ENCODE measurements at regions not wholly inside any gene's neighbourhood (a gene's known extent, or its start where the extent isn't known, plus 50 kb on each side); places are given as distances from the start of the nearest gene placed in this dataset.

DNA sequence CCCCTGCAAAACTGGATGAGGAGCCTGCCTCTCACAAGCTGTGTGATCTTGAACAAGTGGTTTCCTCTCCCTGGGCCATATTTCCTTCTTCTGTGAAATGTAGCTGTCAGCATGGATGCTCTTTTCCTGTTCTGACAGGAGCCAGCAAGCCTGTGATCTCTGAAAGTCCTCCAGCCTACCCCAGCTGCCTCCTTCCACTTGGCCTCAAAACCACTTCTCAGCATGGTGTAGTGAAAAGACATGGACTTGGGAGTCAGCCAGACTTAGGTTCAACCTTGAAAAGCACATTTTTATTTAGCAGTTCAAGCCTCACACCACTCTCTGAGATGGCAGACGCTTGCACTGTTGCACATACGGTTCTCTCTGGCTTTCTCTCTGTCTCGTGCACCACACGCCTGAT, 292.9 kb upstream of the DUSP10 start:
- peak overlapping the region; percentile 44 for H3K27ac ChIP-seq (ENCODE audit: low read length)
- H3K4me2 ChIP-seq (ENCODE audit: insufficient read depth, low read length) = peak overlapping the region; percentile 35; the same call in 1 of the 2 replicates
- no peaks in the 10 kb centered on the region for H3K9me3 ChIP-seq (ENCODE audit: insufficient read depth, low read length, severe bottlenecking)
- DNase-seq (peak; percentile 66), ATAC-seq (ENCODE audit: insufficient read depth, low read depth) (peak; percentile 94)
- H4K20me1 ChIP-seq (ENCODE audit: insufficient read depth, low read length) = no peaks in the 10 kb centered on the region
- H3K36me3 ChIP-seq (ENCODE audit: insufficient read depth, low read length) = no peaks in the 10 kb centered on the region
- no peak for TF ChIP-seq EZH2 (IDR thresholded peaks at IDR 0.05; ENCODE audit: borderline replicate concordance, low read depth, low read length, severe bottlenecking)
- TF ChIP-seq, protein P1, sequence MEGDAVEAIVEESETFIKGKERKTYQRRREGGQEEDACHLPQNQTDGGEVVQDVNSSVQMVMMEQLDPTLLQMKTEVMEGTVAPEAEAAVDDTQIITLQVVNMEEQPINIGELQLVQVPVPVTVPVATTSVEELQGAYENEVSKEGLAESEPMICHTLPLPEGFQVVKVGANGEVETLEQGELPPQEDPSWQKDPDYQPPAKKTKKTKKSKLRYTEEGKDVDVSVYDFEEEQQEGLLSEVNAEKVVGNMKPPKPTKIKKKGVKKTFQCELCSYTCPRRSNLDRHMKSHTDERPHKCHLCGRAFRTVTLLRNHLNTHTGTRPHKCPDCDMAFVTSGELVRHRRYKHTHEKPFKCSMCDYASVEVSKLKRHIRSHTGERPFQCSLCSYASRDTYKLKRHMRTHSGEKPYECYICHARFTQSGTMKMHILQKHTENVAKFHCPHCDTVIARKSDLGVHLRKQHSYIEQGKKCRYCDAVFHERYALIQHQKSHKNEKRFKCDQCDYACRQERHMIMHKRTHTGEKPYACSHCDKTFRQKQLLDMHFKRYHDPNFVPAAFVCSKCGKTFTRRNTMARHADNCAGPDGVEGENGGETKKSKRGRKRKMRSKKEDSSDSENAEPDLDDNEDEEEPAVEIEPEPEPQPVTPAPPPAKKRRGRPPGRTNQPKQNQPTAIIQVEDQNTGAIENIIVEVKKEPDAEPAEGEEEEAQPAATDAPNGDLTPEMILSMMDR (IDR thresholded peaks at IDR 0.05; ENCODE audit: borderline replicate concordance, extremely low read depth, low read length, poor library complexity, severe bottlenecking) = no peak
- H3K79me2 ChIP-seq (ENCODE audit: insufficient read depth, low read length) = no peaks in the 10 kb centered on the region
- H3K9ac ChIP-seq (ENCODE audit: low read depth, low read length) = no peak overlapping the region
- no peak overlapping the region for H3K4me3 ChIP-seq (ENCODE audit: low read depth in 1 of 2, low read length in 2 of 2)
- peak overlapping the region; percentile 34; the same call in 1 of the 2 replicates for H2AFZ ChIP-seq (ENCODE audit: low read depth, low read length)
- H3K27me3 ChIP-seq (ENCODE audit: insufficient read depth, low read length, poor library complexity) = no peaks in the 10 kb centered on the region
- peaks cover 15% of the 10 kb centered on the region for H3K4me1 ChIP-seq (ENCODE audit: insufficient read depth, low read length)

DNA sequence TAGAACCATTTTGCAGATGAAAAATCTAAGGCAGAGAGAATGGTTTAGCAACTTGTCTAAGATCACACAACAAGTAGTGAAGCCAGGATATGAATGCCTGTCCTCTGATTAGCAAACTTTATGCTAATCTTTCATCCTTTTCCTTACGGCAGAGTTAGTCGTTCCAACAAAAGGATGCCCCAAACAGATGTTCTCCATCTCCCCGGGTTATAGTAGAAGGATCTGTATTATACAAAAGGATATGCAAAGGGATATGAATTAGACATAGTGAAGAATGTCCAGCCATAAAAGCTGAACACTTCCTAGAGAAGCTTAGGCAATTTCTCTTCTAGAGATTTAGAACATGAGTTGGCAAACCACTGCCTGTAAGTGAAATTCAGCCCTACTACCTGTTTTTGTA, 291.6 kb upstream of the DUSP10 start:
- H4K20me1 ChIP-seq (ENCODE audit: insufficient read depth, low read length) = no peaks in the 10 kb centered on the region
- H2AFZ ChIP-seq (ENCODE audit: low read depth, low read length) = no peak overlapping the region
- H3K79me2 ChIP-seq (ENCODE audit: insufficient read depth, low read length) = no peaks in the 10 kb centered on the region
- H3K4me2 ChIP-seq (ENCODE audit: insufficient read depth, low read length) = no peak overlapping the region
- H3K9me3 ChIP-seq (ENCODE audit: insufficient read depth, low read length, severe bottlenecking) = no peaks in the 10 kb centered on the region
- no peak overlapping the region for H3K27ac ChIP-seq (ENCODE audit: low read length)
- TF ChIP-seq EZH2 (IDR thresholded peaks at IDR 0.05; ENCODE audit: borderline replicate concordance, low read depth, low read length, severe bottlenecking) = no peak
- TF ChIP-seq, protein P1 (IDR thresholded peaks at IDR 0.05; ENCODE audit: borderline replicate concordance, extremely low read depth, low read length, poor library complexity, severe bottlenecking) = no peak
- H3K27me3 ChIP-seq (ENCODE audit: insufficient read depth, low read length, poor library complexity) = no peaks in the 10 kb centered on the region
- H3K4me3 ChIP-seq (ENCODE audit: low read depth in 1 of 2, low read length in 2 of 2) = no peak overlapping the region
- DNase-seq = no peak
- H3K36me3 ChIP-seq (ENCODE audit: insufficient read depth, low read length) = no peaks in the 10 kb centered on the region
- ATAC-seq (ENCODE audit: insufficient read depth, low read depth) = no peak
- peaks cover 15% of the 10 kb centered on the region for H3K4me1 ChIP-seq (ENCODE audit: insufficient read depth, low read length)
- no peak overlapping the region for H3K9ac ChIP-seq (ENCODE audit: low read depth, low read length)

DNA sequence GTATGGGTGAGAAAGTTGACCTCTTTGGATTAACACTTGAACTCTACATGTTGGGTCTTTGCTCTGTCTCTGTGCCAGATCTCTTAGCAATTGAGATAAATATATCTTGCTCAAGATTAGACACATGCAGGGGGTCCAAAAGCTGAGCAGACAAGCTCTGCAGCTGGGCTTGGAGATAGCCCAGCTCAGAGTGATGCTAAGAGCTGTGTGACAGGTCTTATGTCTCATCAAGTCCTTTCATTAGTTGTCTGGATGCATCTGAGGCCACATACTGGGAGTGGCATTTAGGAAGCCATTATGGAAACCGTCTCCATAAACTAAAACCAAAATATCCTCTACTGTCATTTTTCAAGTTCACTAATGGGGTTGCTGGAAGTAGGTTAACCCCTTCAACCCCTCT, 289.4 kb upstream of the DUSP10 start:
- Histone ChIP-seq H4K20me1 (ENCODE audit: insufficient read depth, low read length) (no peaks in the 10 kb centered on the region), H3K9me3 (ENCODE audit: insufficient read depth, low read length, severe bottlenecking) (no peaks in the 10 kb centered on the region), H2AFZ (ENCODE audit: low read depth, low read length) (no peak overlapping the region), H3K4me2 (ENCODE audit: insufficient read depth, low read length) (no peak overlapping the region), H3K4me1 (ENCODE audit: insufficient read depth, low read length) (peaks cover 15% of the 10 kb centered on the region), H3K27me3 (ENCODE audit: insufficient read depth, low read length, poor library complexity) (no peaks in the 10 kb centered on the region), H3K79me2 (ENCODE audit: insufficient read depth, low read length) (no peaks in the 10 kb centered on the region), H3K4me3 (ENCODE audit: low read depth in 1 of 2, low read length in 2 of 2) (no peak overlapping the region), H3K9ac (ENCODE audit: low read depth, low read length) (no peak overlapping the region), H3K27ac (ENCODE audit: low read length) (no peak overlapping the region), H3K36me3 (ENCODE audit: insufficient read depth, low read length) (no peaks in the 10 kb centered on the region)
- DNase-seq = no peak
- no peak for ATAC-seq (ENCODE audit: insufficient read depth, low read depth)
- TF ChIP-seq, protein P1 (IDR thresholded peaks at IDR 0.05; ENCODE audit: borderline replicate concordance, extremely low read depth, low read length, poor library complexity, severe bottlenecking) = no peak
- TF ChIP-seq EZH2 (IDR thresholded peaks at IDR 0.05; ENCODE audit: borderline replicate concordance, low read depth, low read length, severe bottlenecking) = no peak

DNA sequence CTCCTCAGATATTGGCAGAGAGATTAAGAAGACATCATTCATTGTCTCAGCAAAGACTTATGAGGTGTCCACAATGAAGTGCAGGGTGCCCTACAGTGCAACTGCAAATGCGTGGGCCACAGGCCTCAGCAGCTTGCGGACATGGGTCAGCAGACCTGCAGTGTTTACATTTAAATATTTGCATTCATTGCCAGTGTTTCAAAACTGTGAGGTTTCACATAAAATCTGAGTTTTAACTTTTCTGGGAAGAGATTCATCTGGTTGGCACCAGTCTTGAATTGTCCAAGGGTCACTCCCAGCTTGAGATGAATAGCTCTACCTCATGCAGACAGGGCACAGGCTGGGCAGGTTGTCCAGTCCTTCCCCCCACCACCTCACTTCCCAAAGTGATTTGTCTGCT, 286.8 kb upstream of the DUSP10 start:
- Histone ChIP-seq H2AFZ (ENCODE audit: low read depth, low read length) (no peak overlapping the region), H4K20me1 (ENCODE audit: insufficient read depth, low read length) (no peaks in the 10 kb centered on the region), H3K36me3 (ENCODE audit: insufficient read depth, low read length) (no peaks in the 10 kb centered on the region), H3K4me1 (ENCODE audit: insufficient read depth, low read length) (no peaks in the 10 kb centered on the region), H3K4me3 (ENCODE audit: low read depth in 1 of 2, low read length in 2 of 2) (no peak overlapping the region), H3K27ac (ENCODE audit: low read length) (no peak overlapping the region), H3K9ac (ENCODE audit: low read depth, low read length) (no peak overlapping the region), H3K4me2 (ENCODE audit: insufficient read depth, low read length) (no peak overlapping the region), H3K79me2 (ENCODE audit: insufficient read depth, low read length) (no peaks in the 10 kb centered on the region), H3K27me3 (ENCODE audit: insufficient read depth, low read length, poor library complexity) (no peaks in the 10 kb centered on the region), H3K9me3 (ENCODE audit: insufficient read depth, low read length, severe bottlenecking) (no peaks in the 10 kb centered on the region)
- DNase-seq = no peak
- TF ChIP-seq, protein P1 (IDR thresholded peaks at IDR 0.05; ENCODE audit: borderline replicate concordance, extremely low read depth, low read length, poor library complexity, severe bottlenecking) = no peak
- no peak for TF ChIP-seq EZH2 (IDR thresholded peaks at IDR 0.05; ENCODE audit: borderline replicate concordance, low read depth, low read length, severe bottlenecking)
- ATAC-seq (ENCODE audit: insufficient read depth, low read depth) = no peak

All from DND-41 (cell line).